H1 (cell line): ENCODE measurements at regions not wholly inside any gene's neighbourhood (a gene's known extent, or its start where the extent isn't known, plus 50 kb on each side); places are given as distances from the start of the nearest gene placed in this dataset.
A peak's percentile ranks its signal among the peaks of the same experiment; 100 is the strongest.

Experiments used
- CTCF ChIA-PET: fragments of 300-600 bp; sonication (Branson Sonifier 250); formaldehyde crosslinking; loops from one replicate; lab custom pipeline; 2021; ENCODE audit not compliant: partially characterized antibody; lab: Charles Lee
- POLR2A ChIA-PET: fragments of 300-600 bp; sonication (Branson Sonifier 250); formaldehyde crosslinking; loops from one replicate; lab custom pipeline; 2021; ENCODE audit warnings: inconsistent platforms; ENCODE audit not compliant: partially characterized antibody; lab: Charles Lee
- DNase-seq, 2 experiments: peaks; one replicate each; pipeline versions ENCODE4 v3.0.0 to v3.0.0-alpha.2; 2010 to 2022; ENCODE audit warnings: low spot score in 2 of 2, low read depth in 1 of 2, mixed read lengths in 1 of 2
- FAIRE-seq: peaks from 2 replicates; lab custom pipeline; 2011; peaks lifted over from hg19 to GRCh38; lab: Jason Lieb, UNC
- H2AFZ ChIP-seq: 2 replicates; pipeline ENCODE4 v1.8.1; 2012; ENCODE audit warnings: low read length, inconsistent platforms
- H2AK5ac ChIP-seq: 2 replicates; pipeline ENCODE4 v1.6.1; 2013; ENCODE audit warnings: low read depth, low read length
- H2BK120ac ChIP-seq: replicated peaks from 2 replicates; pipeline ENCODE3; 2013; ENCODE audit warnings: low read depth, low read length, inconsistent platforms
- H2BK12ac ChIP-seq: 2 replicates; pipeline ENCODE4 v1.6.1; 2013; ENCODE audit warnings: low read depth, low read length
- H2BK15ac ChIP-seq: 2 replicates; pipeline ENCODE4 v1.6.1; 2013; ENCODE audit warnings: low read length
- H2BK20ac ChIP-seq: 2 replicates; pipeline ENCODE4 v1.6.1; 2013; ENCODE audit warnings: low read length
- H2BK5ac ChIP-seq: 2 replicates; pipeline ENCODE4 v1.6.1; 2013; ENCODE audit warnings: low read depth, low read length
- H3K14ac ChIP-seq: 2 replicates; pipeline ENCODE4 v1.6.1; 2013; ENCODE audit warnings: inconsistent platforms; ENCODE audit not compliant: insufficient read length
- H3K18ac ChIP-seq: 2 replicates; pipeline ENCODE4 v1.6.1; 2013; ENCODE audit warnings: low read length; ENCODE audit errors: extremely low read depth
- H3K23ac ChIP-seq: 2 replicates; pipeline ENCODE4 v1.6.1; 2013; ENCODE audit warnings: inconsistent platforms; ENCODE audit not compliant: insufficient read length
- H3K23me2 ChIP-seq: 2 replicates; pipeline ENCODE4 v1.6.1; 2013; ENCODE audit warnings: low read depth, low read length
- H3K27ac ChIP-seq: 2 replicates; pipeline ENCODE4 v1.6.1; 2011; ENCODE audit warnings: low read depth, low read length, inconsistent platforms
- H3K27me3 ChIP-seq, 4 experiments: replicated peaks in 1 of 4; 1 replicate in 1 of 4; 2 replicates in 3 of 4; pipeline versions ENCODE4 v1.6.1 to v1.8.1; 2011 to 2013; ENCODE audit warnings: low read length in 3 of 4, mild to moderate bottlenecking in 3 of 4, inconsistent platforms in 2 of 4, mixed read lengths in 2 of 4, moderate library complexity in 1 of 4; ENCODE audit not compliant: control insufficient read depth in 3 of 4, insufficient read depth in 3 of 4; ENCODE audit errors: extremely low read depth in 1 of 4
- H3K36me3 ChIP-seq, 4 experiments: 2 replicates each; pipeline versions ENCODE4 v1.6.1 to v1.8.1; 2011 to 2013; ENCODE audit warnings: mild to moderate bottlenecking in 4 of 4, low read length in 3 of 4, moderate library complexity in 2 of 4, control low read depth in 1 of 4, inconsistent platforms in 1 of 4; ENCODE audit not compliant: insufficient read depth in 4 of 4, control insufficient read depth in 2 of 4
- H3K4ac ChIP-seq: replicated peaks from 2 replicates; pipeline ENCODE3; 2013; ENCODE audit warnings: low read length, low read depth, mixed read lengths, inconsistent platforms; ENCODE audit not compliant: insufficient read length
- H3K4me1 ChIP-seq, 4 experiments: replicated peaks in 1 of 4; 1 replicate in 1 of 4; 2 replicates in 3 of 4; pipeline versions ENCODE4 v1.6.1 to v1.8.1; 2011 to 2013; ENCODE audit warnings: low read length in 3 of 4, inconsistent platforms in 2 of 4, mixed read lengths in 1 of 4; ENCODE audit not compliant: insufficient read depth in 4 of 4, control insufficient read depth in 3 of 4
- H3K4me2 ChIP-seq, 2 experiments: 2 replicates each; pipeline versions ENCODE4 v1.6.1 to v1.8.1; 2011 to 2013; ENCODE audit warnings: low read depth in 2 of 2, low read length in 2 of 2, control low read depth in 1 of 2, inconsistent platforms in 1 of 2, mild to moderate bottlenecking in 1 of 2; ENCODE audit not compliant: insufficient read depth in 1 of 2
- H3K4me3 ChIP-seq, 4 experiments: fragments of 200-600, 300-600 bp in 1 of 4; sonication (generic), shearing (Covaris generic), sonication (Bioruptor Twin) in 1 of 4; 2 replicates each; pipeline versions ENCODE4 v1.5.1 to v1.8.1; 2011 to 2016; ENCODE audit warnings: low read length in 4 of 4, low read depth in 3 of 4, control low read depth in 2 of 4, inconsistent platforms in 2 of 4, mild to moderate bottlenecking in 2 of 4, mixed read lengths in 1 of 4, moderate library complexity in 1 of 4; ENCODE audit not compliant: insufficient read depth in 2 of 4; ENCODE audit errors: extremely low read depth in 1 of 4
- H3K56ac ChIP-seq: replicated peaks from 2 replicates; pipeline ENCODE3; 2013; ENCODE audit warnings: low read depth, mild to moderate bottlenecking, mixed read lengths, low read length, inconsistent platforms; ENCODE audit not compliant: insufficient read length
- H3K79me1 ChIP-seq: 2 replicates; pipeline ENCODE4 v1.6.1; 2013; ENCODE audit warnings: low read depth, low read length, control low read depth
- H3K79me2 ChIP-seq, 2 experiments: 2 replicates each; pipeline versions ENCODE4 v1.6.1 to v1.8.1; 2012 to 2013; ENCODE audit warnings: low read length in 2 of 2, mild to moderate bottlenecking in 2 of 2, inconsistent platforms in 1 of 2; ENCODE audit not compliant: insufficient read depth in 2 of 2, control insufficient read depth in 1 of 2
- H3K9ac ChIP-seq, 4 experiments: replicated peaks in 1 of 4; 1 replicate in 1 of 4; 2 replicates in 3 of 4; pipeline versions ENCODE4 v1.6.1 to v1.8.1; 2011 to 2013; ENCODE audit warnings: low read depth in 3 of 4, low read length in 3 of 4, control low read depth in 2 of 4, mild to moderate bottlenecking in 2 of 4, moderate library complexity in 2 of 4, inconsistent platforms in 1 of 4; ENCODE audit errors: extremely low read depth in 1 of 4
- H3K9me3 ChIP-seq, 2 experiments: 2 replicates each; pipeline versions ENCODE4 v1.6.1 to v1.8.1; 2012 to 2013; ENCODE audit warnings: mild to moderate bottlenecking in 2 of 2, moderate library complexity in 2 of 2, control low read depth in 1 of 2, inconsistent platforms in 1 of 2, low read depth in 1 of 2, low read length in 1 of 2, mixed read lengths in 1 of 2; ENCODE audit not compliant: insufficient read depth in 2 of 2
- H4K20me1 ChIP-seq, 2 experiments: replicated peaks in 1 of 2; 2 replicates each; pipeline versions ENCODE3 to v1.8.1; 2011 to 2013; ENCODE audit warnings: inconsistent platforms in 2 of 2, low read length in 2 of 2, mild to moderate bottlenecking in 1 of 2; ENCODE audit not compliant: insufficient read depth in 2 of 2, control insufficient read depth in 1 of 2
- H4K5ac ChIP-seq: 2 replicates; pipeline ENCODE4 v1.6.1; 2013; ENCODE audit warnings: low read length, low read depth, mixed read lengths, inconsistent platforms; ENCODE audit not compliant: insufficient read length
- H4K8ac ChIP-seq: 2 replicates; pipeline ENCODE4 v1.8.0; 2013; ENCODE audit warnings: mild to moderate bottlenecking, moderate library complexity, low read length, inconsistent platforms; ENCODE audit not compliant: insufficient read depth; ENCODE audit errors: extremely low read depth
- H4K91ac ChIP-seq: replicated peaks from 2 replicates; pipeline ENCODE3; 2013; ENCODE audit warnings: low read length, mixed read lengths, inconsistent platforms; ENCODE audit not compliant: insufficient read length
- ASH2L ChIP-seq: fragments of 200-600, 300-600 bp; sonication (generic); IDR thresholded peaks from one replicate; pipeline ENCODE4 v1.7.1; 2017; ENCODE audit warnings: low read length
- CEBPB ChIP-seq: IDR thresholded peaks from 2 replicates; pipeline ENCODE4 v1.6.1; 2012; ENCODE audit warnings: low read depth, low read length
- CTBP2 ChIP-seq: IDR thresholded peaks from 2 replicates; pipeline ENCODE4 v1.7.0; 2011; ENCODE audit warnings: borderline replicate concordance, mild to moderate bottlenecking, moderate library complexity, mixed read lengths, low read length; ENCODE audit not compliant: insufficient read depth, insufficient read length
- EZH2 ChIP-seq: fragments of 200-600 bp; sonication (generic); IDR thresholded peaks from 2 replicates; pipeline ENCODE4 v1.7.1; 2012; ENCODE audit warnings: low read depth, mild to moderate bottlenecking, moderate library complexity, low read length, inconsistent platforms; ENCODE audit not compliant: severe bottlenecking
- JUND ChIP-seq: IDR thresholded peaks from 2 replicates; pipeline ENCODE4 v1.6.1; 2011; ENCODE audit warnings: mild to moderate bottlenecking, improper control_type of control experiment, low read length
- RFX5 ChIP-seq: IDR thresholded peaks from 2 replicates; pipeline ENCODE4 v1.6.1; 2011; ENCODE audit warnings: low read depth, low read length, improper control_type of control experiment, borderline replicate concordance
- SP4 ChIP-seq: IDR thresholded peaks from 2 replicates; pipeline ENCODE4 v1.6.1; 2012; ENCODE audit warnings: low read length, inconsistent platforms
- SUZ12 ChIP-seq: fragments of 200-600 bp; sonication (generic); IDR thresholded peaks from 2 replicates; pipeline ENCODE4 v1.6.1; 2012; ENCODE audit warnings: mild to moderate bottlenecking, inconsistent platforms, low read length, moderate library complexity, mixed read lengths
- TAF7 ChIP-seq: optimal IDR thresholded peaks from 2 replicates; pipeline ENCODE3; 2011; ENCODE audit warnings: low read depth, mild to moderate bottlenecking, inconsistent platforms, low read length, moderate library complexity, borderline replicate concordance
- WGBS, 2 experiments: shearing (Covaris generic) in 1 of 2; methylation state at CpG; one replicate each; pipeline versions ENCODE4 v1.1.6 to v1.1.7; 2013 to 2015; ENCODE audit warnings: low lambda C conversion rate in 2 of 2, mixed read lengths in 2 of 2, inconsistent platforms in 1 of 2, low coverage in 1 of 2, missing lambda C conversion rate in 1 of 2; ENCODE audit not compliant: insufficient replicate concordance in 2 of 2, insufficient coverage in 1 of 2, insufficient read length in 1 of 2; ENCODE audit errors: extremely low coverage in 1 of 2, missing lambda C conversion rate in 1 of 2; 5-methylcytosine and 5-hydroxymethylcytosine counted together

GRCh38 chr10:131556061-131556896, 244.8 kb upstream of the TCERG1L start:
- Histone ChIP-seq H3K18ac (no peak overlapping the region), H2BK15ac (no peak overlapping the region), H3K14ac (no peak overlapping the region), H3K23me2 (no peaks in the 10 kb centered on the region), H3K9me3 (no peaks in the 10 kb centered on the region), H3K4ac (no peak overlapping the region), H4K20me1 (peaks cover 0 to 2% of the 10 kb centered on the region in 2 experiments), H2BK120ac (no peak overlapping the region), H4K91ac (no peak overlapping the region), H3K4me3 (no peak overlapping the region), H3K9ac (no peak overlapping the region), H3K56ac (no peak overlapping the region), H3K4me2 (no peak overlapping the region), H3K27ac (no peak overlapping the region), H4K5ac (no peak overlapping the region), H3K23ac (no peak overlapping the region), H3K79me2 (no peaks in the 10 kb centered on the region), H4K8ac (no peak overlapping the region), H2AFZ (no peak overlapping the region), H3K4me1 (peaks cover 0 to 3% (median 0%) of the 10 kb centered on the region in 4 experiments; a peak in 3 of 7 replicates), H3K27me3 (no peaks in the 10 kb centered on the region), H3K79me1 (no peaks in the 10 kb centered on the region), H2BK5ac (no peak overlapping the region), H3K36me3 (no peaks in the 10 kb centered on the region), H2BK12ac (no peak overlapping the region), H2BK20ac (no peak overlapping the region), H2AK5ac (0 out of 2 replicates have a peak overlapping the region, but pooled peaks have one; percentile 53)
- 89% methylated on average over 17 of the region's 17 CpGs; no CpG with 5 or more reads in 1 of the 2 experiments for WGBS, 2 experiments
- FAIRE-seq (no peak), DNase-seq (no peak)
- TF ChIP-seq CTBP2 (no peak), EZH2 (no peak), SUZ12 (no peak), RFX5 (no peak), CEBPB (no peak), TAF7 (no peak), SP4 (no peak), ASH2L (no peak), JUND (no peak)
- ChIA-PET CTCF (interaction anchor here (0.6 to 1.4 kb wide), 5 partner anchors 12 to 305 kb away, joined by 3 to 4 read pairs (median 3); no protein-coding TSS in a partner anchor), POLR2A (no interaction called here)
